Skeletal muscle satellite cell (primary cell): ENCODE measurements at regions not wholly inside any gene's neighbourhood (a gene's known extent, or its start where the extent isn't known, plus 50 kb on each side); places are given as distances from the start of the nearest gene placed in this dataset.
"Not testable (repeated sequence)": the region's sequence is repeated elsewhere in the genome, so short reads cannot be mapped to it uniquely, and the experiment has no call there.

Experiments used
- H3K27me3 ChIP-seq: 2 replicates; pipeline ENCODE4 v1.7.0; 2013; ENCODE audit warnings: low read length; ENCODE audit not compliant: control insufficient read depth, insufficient read depth
- H3K36me3 ChIP-seq: 2 replicates; pipeline ENCODE4 v1.7.0; 2013; ENCODE audit warnings: mild to moderate bottlenecking, control low read depth, low read length; ENCODE audit not compliant: insufficient read depth
- H3K4me1 ChIP-seq: 2 replicates; pipeline ENCODE4 v1.7.0; 2013; ENCODE audit warnings: low read length; ENCODE audit not compliant: control insufficient read depth, insufficient read depth
- H3K4me2 ChIP-seq: 2 replicates; pipeline ENCODE4 v1.7.0; 2013; ENCODE audit warnings: mild to moderate bottlenecking, low read length
- H3K4me3 ChIP-seq: 2 replicates; pipeline ENCODE4 v1.7.0; 2013; ENCODE audit warnings: low read length
- H3K9ac ChIP-seq: 2 replicates; pipeline ENCODE4 v1.7.0; 2013; ENCODE audit warnings: mild to moderate bottlenecking, low read depth, low read length, moderate library complexity
- H3K9me3 ChIP-seq: replicated peaks from 2 replicates; pipeline ENCODE4 v1.7.0; 2013; ENCODE audit warnings: mild to moderate bottlenecking, control low read depth, low read length

- H3K9me3 ChIP-seq, H3K4me2 ChIP-seq, H3K4me1 ChIP-seq, H3K27me3 ChIP-seq, H3K36me3 ChIP-seq, H3K9ac ChIP-seq, H3K4me3 ChIP-seq: not testable (repeated sequence)
These were observed 202.0 kb upstream of the FOXK1 start for GRCh38 chr7:4480131-4480530.

GRCh38 chr7:4483851-4484250 is 198.2 kb upstream of the FOXK1 start:
- Histone ChIP-seq H3K4me2 (no peak overlapping the region), H3K4me1 (no peaks in the 10 kb centered on the region), H3K9me3 (no peaks in the 10 kb centered on the region), H3K4me3 (no peak overlapping the region), H3K27me3 (no peaks in the 10 kb centered on the region), H3K9ac (no peak overlapping the region), H3K36me3 (no peaks in the 10 kb centered on the region)

- Histone ChIP-seq H3K9ac (no peak overlapping the region), H3K4me3 (no peak overlapping the region), H3K9me3 (no peaks in the 10 kb centered on the region), H3K27me3 (no peaks in the 10 kb centered on the region), H3K4me2 (no peak overlapping the region), H3K4me1 (no peaks in the 10 kb centered on the region), H3K36me3 (no peaks in the 10 kb centered on the region)
These were observed 197.6 kb upstream of the FOXK1 start for GRCh38 chr7:4484545-4484944.

- Histone ChIP-seq H3K4me1 (no peaks in the 10 kb centered on the region), H3K9me3 (no peaks in the 10 kb centered on the region), H3K27me3 (no peaks in the 10 kb centered on the region), H3K4me3 (no peak overlapping the region), H3K9ac (no peak overlapping the region), H3K36me3 (no peaks in the 10 kb centered on the region), H3K4me2 (no peak overlapping the region)
These were observed 195.2 kb upstream of the FOXK1 start for GRCh38 chr7:4486907-4487306.

GRCh38 chr7:4496911-4497310 is 185.2 kb upstream of the FOXK1 start:
- H3K9me3 ChIP-seq, H3K4me1 ChIP-seq, H3K36me3 ChIP-seq, H3K9ac ChIP-seq, H3K4me3 ChIP-seq, H3K27me3 ChIP-seq, H3K4me2 ChIP-seq: not testable (repeated sequence)

- Histone ChIP-seq H3K4me1 (no peaks in the 10 kb centered on the region), H3K27me3 (no peaks in the 10 kb centered on the region), H3K4me3 (no peak overlapping the region), H3K36me3 (no peaks in the 10 kb centered on the region), H3K9ac (no peak overlapping the region), H3K4me2 (no peak overlapping the region), H3K9me3 (no peaks in the 10 kb centered on the region)
These were observed 181.3 kb upstream of the FOXK1 start for GRCh38 chr7:4500812-4501211.

GRCh38 chr7:4507886-4508285 is 174.2 kb upstream of the FOXK1 start:
- not testable (repeated sequence) for H3K27me3 ChIP-seq, H3K36me3 ChIP-seq, H3K9me3 ChIP-seq, H3K4me1 ChIP-seq, H3K9ac ChIP-seq, H3K4me3 ChIP-seq, H3K4me2 ChIP-seq

GRCh38 chr7:4513450-4513849 is 168.6 kb upstream of the FOXK1 start:
- H3K9ac ChIP-seq = no peak overlapping the region
- no peak overlapping the region for H3K4me3 ChIP-seq
- H3K4me2 ChIP-seq = no peak overlapping the region
- H3K9me3 ChIP-seq = no peaks in the 10 kb centered on the region
- no peaks in the 10 kb centered on the region for H3K27me3 ChIP-seq
- no peaks in the 10 kb centered on the region for H3K36me3 ChIP-seq
- no peaks in the 10 kb centered on the region for H3K4me1 ChIP-seq

- Histone ChIP-seq H3K4me2 (no peak overlapping the region), H3K36me3 (no peaks in the 10 kb centered on the region), H3K9ac (no peak overlapping the region), H3K9me3 (no peaks in the 10 kb centered on the region), H3K4me3 (no peak overlapping the region), H3K27me3 (no peaks in the 10 kb centered on the region), H3K4me1 (no peaks in the 10 kb centered on the region)
These were observed 162.1 kb upstream of the FOXK1 start for GRCh38 chr7:4519819-4520520.

GRCh38 chr7:4523219-4523618 is 158.9 kb upstream of the FOXK1 start:
- H3K4me1 ChIP-seq = no peaks in the 10 kb centered on the region
- H3K27me3 ChIP-seq = no peaks in the 10 kb centered on the region
- H3K9me3 ChIP-seq = no peaks in the 10 kb centered on the region
- no peak overlapping the region for H3K4me2 ChIP-seq
- no peak overlapping the region for H3K9ac ChIP-seq
- no peaks in the 10 kb centered on the region for H3K36me3 ChIP-seq
- no peak overlapping the region for H3K4me3 ChIP-seq

- no peaks in the 10 kb centered on the region for H3K27me3 ChIP-seq
- H3K4me3 ChIP-seq = no peak overlapping the region
- H3K36me3 ChIP-seq = no peaks in the 10 kb centered on the region
- no peaks in the 10 kb centered on the region for H3K9me3 ChIP-seq
- no peaks in the 10 kb centered on the region for H3K4me1 ChIP-seq
- H3K9ac ChIP-seq = no peak overlapping the region
- no peak overlapping the region for H3K4me2 ChIP-seq
These were observed 158.2 kb upstream of the FOXK1 start for GRCh38 chr7:4523873-4524272.

- Histone ChIP-seq H3K9me3 (no peaks in the 10 kb centered on the region), H3K4me2 (no peak overlapping the region)
These were observed 156.2 kb upstream of the FOXK1 start for GRCh38 chr7:4525884-4526283.

More at GRCh38 chr7:4525884-4526283, 156.2 kb upstream of the FOXK1 start:
- Histone ChIP-seq H3K9ac (no peak overlapping the region), H3K36me3 (no peaks in the 10 kb centered on the region), H3K4me3 (no peak overlapping the region), H3K4me1 (no peaks in the 10 kb centered on the region), H3K27me3 (no peaks in the 10 kb centered on the region)
